Renal pelvis (tissue), 1 donor: ENCODE measurements at regions not wholly inside any gene's neighbourhood (a gene's known extent, or its start where the extent isn't known, plus 50 kb on each side); places are given as distances from the start of the nearest gene placed in this dataset.

Experiments
- DNase-seq: peaks from one replicate; pipeline ENCODE4 v3.0.0-alpha.2; 2013

GRCh38 chr21:16492892-16493291 is 763.1 kb downstream of the USP25 start:
- DNase-seq, result no peak

DNA sequence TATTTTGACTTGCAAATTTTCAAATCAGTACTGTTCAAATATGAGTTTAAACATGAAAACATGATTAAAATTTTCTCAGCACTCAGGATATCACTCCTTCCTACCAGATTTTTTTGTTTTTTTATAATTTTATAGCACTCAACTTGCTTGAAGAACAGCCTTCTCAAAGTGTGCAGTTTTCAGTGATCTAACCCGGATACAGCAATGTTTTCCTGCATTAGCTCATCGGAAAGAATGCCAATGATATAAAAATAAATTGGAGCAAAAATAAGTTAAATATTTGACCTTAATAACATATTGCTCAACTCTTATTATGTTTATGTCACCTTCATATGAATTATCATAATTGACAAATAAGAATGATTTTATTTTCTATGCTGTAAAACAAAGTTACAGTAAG is 766.8 kb downstream of the USP25 start:
- no peak for DNase-seq

GRCh38 chr21:16500271-16500670 is 770.5 kb downstream of the USP25 start:
- DNase-seq, result no peak

GRCh38 chr21:16502273-16502672 is 772.5 kb downstream of the USP25 start:
- DNase-seq, result no peak

- DNase-seq, result no peak
Measured at GRCh38 chr21:16502897-16503296, 773.1 kb downstream of the USP25 start.

GRCh38 chr21:16504281-16504680 is 774.5 kb downstream of the USP25 start:
- DNase-seq, result no peak

DNA sequence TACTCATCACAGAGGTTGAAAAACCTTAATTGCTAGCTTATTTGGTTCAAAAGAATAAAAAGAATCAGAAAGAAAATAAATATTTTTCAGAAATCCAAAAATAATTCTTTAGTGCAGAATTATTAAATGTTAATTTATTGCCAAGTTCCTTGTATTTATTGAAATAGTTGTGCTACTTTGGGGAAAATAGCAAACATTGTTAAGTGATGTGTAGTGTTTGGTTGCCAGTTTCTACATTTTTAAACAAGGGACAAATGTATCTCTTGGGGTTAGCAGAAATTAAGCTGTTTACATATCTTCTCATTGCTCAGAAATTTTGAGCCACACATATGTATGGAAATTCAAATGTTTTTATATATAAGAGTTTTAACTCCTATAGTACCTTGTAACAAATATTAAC is 775.0 kb downstream of the USP25 start:
- DNase-seq, result no peak

GRCh38 chr21:16509476-16509875 is 779.7 kb downstream of the USP25 start:
- DNase-seq, result no peak

DNA sequence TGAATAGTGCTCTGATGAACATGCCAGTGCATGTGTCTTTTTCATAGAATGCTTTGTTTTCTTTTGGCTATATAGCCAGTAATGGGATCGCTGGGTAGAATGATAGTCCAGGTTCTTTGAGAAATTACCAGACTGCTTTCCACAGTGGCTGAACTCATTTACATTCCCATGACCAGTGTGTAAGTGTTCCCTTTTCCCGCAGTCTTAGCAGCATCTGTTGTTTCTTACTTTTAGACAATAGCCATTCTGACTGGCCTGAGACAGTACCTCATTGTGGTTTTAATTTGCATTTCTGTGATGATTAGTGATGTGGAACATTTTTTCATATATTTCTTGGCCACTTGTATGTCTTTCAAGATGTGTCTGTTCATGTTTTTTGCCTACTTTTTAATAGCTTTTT is 784.5 kb downstream of the USP25 start:
- DNase-seq, result no peak

DNA sequence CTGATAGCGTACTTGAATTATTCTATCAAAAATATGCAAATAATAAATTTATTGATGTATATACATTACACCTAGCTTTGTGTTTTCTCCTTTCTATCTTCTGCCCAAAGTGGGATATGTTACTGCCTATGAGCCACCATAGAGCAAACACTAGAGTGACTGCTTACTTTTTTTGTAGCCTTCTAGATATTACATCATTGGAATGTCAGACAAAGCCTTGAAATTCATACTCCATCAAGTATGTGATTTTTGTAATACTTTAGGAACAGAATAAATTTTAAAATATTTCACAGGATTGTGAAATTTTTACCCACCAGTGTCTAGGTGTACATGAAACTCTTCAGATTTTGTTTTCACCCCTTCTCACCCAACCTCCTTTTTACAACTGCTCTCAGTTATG is 787.6 kb downstream of the USP25 start:
- no peak for DNase-seq

DNA sequence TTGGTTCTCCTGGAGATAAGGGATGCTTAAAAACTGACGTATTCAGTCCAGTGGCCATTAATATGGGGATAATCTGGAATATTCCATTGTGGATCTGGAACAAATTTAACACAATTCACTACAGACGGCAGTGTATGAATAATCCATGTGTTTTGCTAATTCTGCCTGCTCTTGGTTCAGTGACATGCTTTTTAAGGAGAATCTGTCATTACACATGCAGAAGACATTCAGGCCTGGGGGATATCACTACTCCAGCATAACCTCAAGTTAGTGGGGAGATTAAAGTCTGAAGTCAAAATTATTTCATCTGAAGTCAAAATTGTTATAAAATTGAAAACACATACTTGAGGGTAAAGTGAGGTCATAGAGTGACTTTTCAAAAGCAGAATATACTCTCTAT is 789.3 kb downstream of the USP25 start:
- DNase-seq, result no peak

DNA sequence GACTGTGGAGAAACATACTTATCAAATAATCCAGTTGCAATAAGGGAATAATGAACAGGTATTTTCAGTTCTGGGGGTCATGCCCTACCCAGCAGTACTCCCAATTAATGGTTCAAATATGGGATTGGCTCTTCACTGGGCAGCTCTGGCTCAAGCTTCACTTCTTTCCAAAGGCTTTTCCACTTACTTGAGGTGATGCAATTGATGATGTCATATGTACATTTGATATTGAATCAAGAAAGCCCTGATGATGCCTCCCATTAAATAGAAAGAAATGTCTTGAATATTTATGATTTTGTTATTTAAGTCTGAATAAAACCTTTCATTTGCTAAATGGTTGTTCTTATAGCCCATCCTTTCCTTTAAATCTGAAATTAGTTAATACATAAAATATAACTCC is 789.9 kb downstream of the USP25 start:
- no peak for DNase-seq

DNA sequence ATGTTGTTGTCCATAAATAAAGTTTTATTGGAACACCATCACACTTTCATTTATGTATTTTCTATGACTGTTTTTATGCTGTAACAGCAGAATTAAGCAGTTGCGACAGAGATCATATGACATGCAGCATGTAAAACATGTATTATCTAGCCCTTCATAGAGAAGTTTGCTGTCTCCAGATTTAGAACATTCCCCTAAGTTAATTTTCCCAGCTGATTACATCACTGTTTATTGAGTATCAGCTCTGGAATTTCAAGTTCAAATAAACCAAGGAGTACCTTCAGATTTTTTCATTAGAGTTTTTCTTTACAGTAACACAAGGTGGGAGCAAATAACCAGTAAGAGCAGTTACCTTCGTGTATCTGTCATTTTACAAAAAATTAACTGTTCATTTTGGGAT is 792.8 kb downstream of the USP25 start:
- no peak for DNase-seq

DNA sequence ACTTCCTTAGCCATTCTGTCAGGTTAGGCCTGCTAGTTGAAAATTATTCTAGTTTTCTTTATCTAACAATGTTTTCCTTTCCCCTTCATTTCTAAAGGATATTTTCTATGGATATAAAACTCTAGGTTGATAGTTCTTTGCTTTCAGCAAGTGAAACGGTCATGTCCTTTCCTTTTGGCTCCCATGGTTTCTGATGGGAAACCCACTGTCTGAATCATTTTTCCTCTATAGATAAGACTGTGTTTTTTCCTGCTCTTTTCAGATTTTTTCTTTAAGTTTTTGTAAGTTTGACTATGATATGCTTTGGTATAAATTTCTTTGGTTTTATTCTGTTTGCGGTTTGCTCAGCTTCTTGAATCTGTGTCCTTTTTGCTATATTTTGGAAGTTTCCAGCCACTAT is 800.9 kb downstream of the USP25 start:
- no peak for DNase-seq

GRCh38 chr21:16532840-16533239 is 803.1 kb downstream of the USP25 start:
- DNase-seq, result no peak

DNA sequence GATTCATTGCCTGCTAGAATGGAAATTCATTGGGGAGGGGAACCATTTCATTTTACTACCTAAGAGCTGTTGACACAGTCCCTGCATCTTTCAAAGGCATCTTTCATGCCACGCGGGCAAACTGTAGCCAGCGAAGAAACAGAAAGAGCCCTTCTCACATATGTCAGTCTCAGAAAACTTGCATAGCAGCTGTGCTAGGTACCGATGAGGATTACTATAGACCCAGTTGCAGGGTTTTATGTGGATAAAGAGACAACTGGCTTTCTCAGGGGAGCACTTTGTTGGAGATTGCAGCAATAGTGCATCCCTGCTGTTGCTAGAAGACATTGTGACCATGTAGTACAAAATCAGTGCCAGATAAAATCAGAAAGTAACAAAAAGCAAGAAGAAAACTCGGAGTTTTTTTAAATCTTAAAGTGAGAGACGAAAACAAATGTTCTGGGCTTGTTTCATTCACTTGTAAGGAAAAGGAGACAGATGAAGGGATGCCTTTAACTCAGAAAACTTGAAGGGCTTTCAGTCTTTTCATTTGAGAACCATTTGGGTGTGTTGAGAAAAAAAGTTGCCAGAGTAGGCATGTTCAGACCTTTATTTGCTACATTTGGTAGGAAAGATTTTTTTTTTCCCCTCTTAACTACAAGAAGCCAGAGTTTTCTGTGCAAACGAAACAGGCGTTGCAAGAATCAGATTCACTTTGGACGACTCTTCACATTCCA is 804.1 kb downstream of the USP25 start:
- DNase-seq, result no peak

DNA sequence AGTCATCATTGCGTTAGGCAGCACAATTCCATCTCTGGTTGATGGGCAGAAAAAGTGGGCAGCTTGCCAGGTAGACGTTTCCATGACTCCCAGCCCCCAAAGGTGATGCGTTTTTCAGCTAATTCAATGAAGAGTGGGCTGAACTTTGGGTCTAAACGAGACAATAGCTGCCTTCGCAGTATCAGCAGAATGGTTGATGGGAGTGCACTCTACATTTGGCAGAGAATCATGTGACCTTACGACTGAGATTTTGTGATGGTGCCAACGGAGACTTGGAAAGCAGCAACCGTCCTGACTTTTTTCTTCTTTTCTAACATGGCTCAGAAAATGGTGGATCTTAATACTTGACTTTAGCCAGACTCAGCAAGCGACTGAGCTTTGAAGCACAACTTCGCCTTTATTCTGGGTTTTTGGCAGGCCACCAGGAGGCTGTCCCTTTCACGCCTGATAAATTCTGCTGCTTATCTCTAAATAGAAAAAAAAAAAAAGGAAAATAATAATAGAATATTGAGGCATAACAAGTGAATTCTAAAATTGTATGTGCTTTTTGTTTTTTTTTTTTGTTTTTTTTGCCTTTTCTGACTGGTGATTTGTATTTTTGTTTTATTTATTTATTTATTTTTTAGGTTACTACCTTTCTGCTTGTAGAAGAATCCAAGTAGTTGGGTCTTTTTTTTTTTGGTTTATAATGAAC is 804.8 kb downstream of the USP25 start:
- peak; percentile 20 for DNase-seq

DNA sequence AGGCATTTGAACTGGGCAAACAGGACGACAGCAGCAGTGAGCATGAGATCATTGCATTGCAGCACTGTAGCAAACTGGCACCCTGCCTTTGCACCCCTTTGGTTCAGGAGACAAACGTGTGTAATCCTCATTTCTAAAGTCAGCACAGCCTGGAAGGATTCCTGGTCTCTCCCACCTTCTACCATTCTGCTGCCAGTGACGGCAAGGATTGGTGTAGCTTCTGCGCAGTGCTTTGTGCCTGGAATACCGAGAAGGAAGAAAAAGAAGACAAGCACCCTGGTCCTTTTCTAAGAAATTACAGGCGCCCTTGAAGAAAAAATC is 805.3 kb downstream of the USP25 start:
- DNase-seq, result no peak

GRCh38 chr21:16535626-16536025 is 805.8 kb downstream of the USP25 start:
- DNase-seq, result no peak

DNA sequence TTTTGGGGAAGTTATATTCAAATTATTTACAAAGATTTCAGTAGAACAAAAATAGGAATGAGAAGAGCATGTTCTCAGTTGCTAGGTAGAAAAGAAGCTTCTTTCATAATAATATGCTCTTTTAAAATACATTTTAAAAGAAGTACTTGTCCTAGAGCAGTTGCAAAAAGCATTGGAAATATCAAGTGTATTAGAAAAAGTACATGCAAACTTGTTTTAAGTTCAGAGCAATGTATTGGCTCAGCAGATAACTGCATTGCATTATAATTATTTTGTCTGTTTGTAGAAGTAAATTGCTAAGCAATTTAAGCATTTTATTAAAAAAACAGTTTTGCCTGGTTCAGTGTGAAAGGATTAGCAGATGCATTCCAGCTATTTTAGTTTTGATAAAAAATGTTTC is 806.4 kb downstream of the USP25 start:
- DNase-seq, result no peak

- no peak for DNase-seq
Measured at GRCh38 chr21:16536643-16537434, 807.1 kb downstream of the USP25 start.

GRCh38 chr21:16537501-16537900 is 807.7 kb downstream of the USP25 start:
- DNase-seq, result no peak

DNA sequence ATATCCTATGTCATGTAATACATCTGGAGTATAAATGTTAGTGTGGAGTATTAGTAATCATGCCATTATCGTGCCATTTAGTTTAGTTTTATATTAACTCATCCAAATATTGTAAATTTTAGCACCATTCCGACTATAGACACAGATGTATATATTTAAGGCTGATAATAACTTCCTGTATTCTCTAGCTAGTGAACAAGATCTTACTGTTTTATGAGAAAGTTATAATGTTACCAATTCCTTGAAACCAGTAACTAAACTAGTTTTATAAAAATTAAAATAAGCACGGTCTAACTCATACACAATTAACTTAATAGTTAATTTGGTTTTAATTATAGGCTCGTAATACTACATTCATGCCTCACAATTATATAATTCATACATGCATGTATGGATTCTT is 808.6 kb downstream of the USP25 start:
- DNase-seq, result no peak
